ENCODE measurements at regions not wholly inside any gene's neighbourhood (a gene's known extent, or its start where the extent isn't known, plus 50 kb on each side); places are given as distances from the start of the nearest gene placed in this dataset.
A peak's percentile ranks its signal among the peaks of the same experiment; 100 is the strongest.

GRCh38 chr14:82830596-82830995 lies 1296.9 kb upstream of the SEL1L start:
- Histone ChIP-seq H3K4me3 (ENCODE audit: low read length) (no peak overlapping the region), H3K27me3 (replicated peaks; ENCODE audit: control insufficient read depth, insufficient read depth, low read length) (no peaks in the 10 kb centered on the region), H3K9ac (ENCODE audit: low read length) (no peak overlapping the region), H3K9me3 (ENCODE audit: control insufficient read depth, low read length) (no peaks in the 10 kb centered on the region), H3K36me3 (ENCODE audit: control insufficient read depth, insufficient read depth, low read length, severe bottlenecking) (no peaks in the 10 kb centered on the region), H3K4me1 (ENCODE audit: control insufficient read depth, insufficient read depth, low read length) (no peaks in the 10 kb centered on the region)
- no peak for DNase-seq (ENCODE audit: low read depth)

DNA sequence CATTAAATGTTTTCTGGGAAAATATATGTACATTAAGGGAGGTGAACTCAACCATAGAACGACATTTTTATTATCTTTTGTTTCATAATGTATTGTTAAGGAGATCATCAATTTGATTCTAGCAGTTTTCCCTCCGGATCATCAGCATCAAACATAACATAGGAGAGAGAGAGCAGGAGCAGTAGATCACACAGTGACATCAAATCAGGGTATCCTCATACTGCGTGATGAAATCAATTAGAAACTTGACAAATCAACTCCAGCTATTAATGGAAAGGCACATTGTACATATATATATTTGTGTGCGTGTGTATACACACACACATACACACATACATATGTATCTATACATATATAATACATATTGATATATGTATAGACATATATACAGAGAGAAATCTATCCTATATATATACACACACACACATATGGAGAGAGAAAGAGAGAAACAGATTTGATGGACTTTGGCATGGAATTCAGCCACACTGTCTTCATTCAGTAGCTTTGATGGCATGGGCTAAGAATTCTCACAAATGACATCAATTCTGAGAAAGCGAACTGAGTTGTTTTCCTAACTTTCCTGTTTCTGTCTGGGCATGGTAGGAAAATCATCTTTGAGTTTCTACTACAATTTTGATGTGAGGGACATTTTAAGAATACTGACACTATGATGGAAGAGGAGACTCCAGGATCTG lies 1302.8 kb upstream of the SEL1L start:
- Histone ChIP-seq H3K4me3 (ENCODE audit: low read length) (no peak overlapping the region), H3K9ac (ENCODE audit: low read length) (no peak overlapping the region), H3K27me3 (replicated peaks; ENCODE audit: control insufficient read depth, insufficient read depth, low read length) (no peaks in the 10 kb centered on the region), H3K9me3 (ENCODE audit: control insufficient read depth, low read length) (no peaks in the 10 kb centered on the region), H3K4me1 (ENCODE audit: control insufficient read depth, insufficient read depth, low read length) (no peaks in the 10 kb centered on the region), H3K36me3 (ENCODE audit: control insufficient read depth, insufficient read depth, low read length, severe bottlenecking) (no peaks in the 10 kb centered on the region)
- DNase-seq (ENCODE audit: low read depth), result no peak

- Histone ChIP-seq H3K9me3 (ENCODE audit: control insufficient read depth, low read length) (no peaks in the 10 kb centered on the region), H3K27me3 (replicated peaks; ENCODE audit: control insufficient read depth, insufficient read depth, low read length) (no peaks in the 10 kb centered on the region), H3K4me1 (ENCODE audit: control insufficient read depth, insufficient read depth, low read length) (no peaks in the 10 kb centered on the region), H3K36me3 (ENCODE audit: control insufficient read depth, insufficient read depth, low read length, severe bottlenecking) (no peaks in the 10 kb centered on the region), H3K9ac (ENCODE audit: low read length) (no peak overlapping the region), H3K4me3 (ENCODE audit: low read length) (no peak overlapping the region)
- DNase-seq (ENCODE audit: low read depth), result no peak
These were observed 1304.0 kb upstream of the SEL1L start for GRCh38 chr14:82837611-82838140.

GRCh38 chr14:82850576-82850975 lies 1316.9 kb upstream of the SEL1L start:
- no peak for DNase-seq (ENCODE audit: low read depth)

DNA sequence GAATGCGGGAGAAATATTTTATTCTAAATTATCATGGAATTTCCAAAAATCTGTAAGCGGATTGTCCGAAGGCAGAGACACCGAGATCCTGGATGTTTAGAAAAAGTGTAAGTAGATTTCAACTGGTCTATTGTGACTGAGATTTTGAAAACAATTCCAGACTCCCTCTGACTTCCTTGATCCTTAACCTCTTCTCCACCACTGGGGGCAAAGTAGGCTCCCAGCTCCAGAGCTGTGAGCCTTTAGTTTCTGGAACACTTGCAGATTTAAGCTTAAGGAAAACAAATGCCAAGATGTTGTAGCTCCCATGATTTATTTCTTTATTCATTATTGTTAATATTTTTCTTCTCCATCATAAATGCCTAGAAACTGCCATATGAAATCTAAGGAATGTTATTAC lies 1320.5 kb upstream of the SEL1L start:
- no peak for DNase-seq (ENCODE audit: low read depth)
- no peaks in the 10 kb centered on the region for H3K36me3 ChIP-seq (ENCODE audit: control insufficient read depth, insufficient read depth, low read length, severe bottlenecking)
- H3K27me3 ChIP-seq (replicated peaks; ENCODE audit: control insufficient read depth, insufficient read depth, low read length), result no peaks in the 10 kb centered on the region
- H3K4me3 ChIP-seq (ENCODE audit: low read length), result no peak overlapping the region
- no peaks in the 10 kb centered on the region for H3K4me1 ChIP-seq (ENCODE audit: control insufficient read depth, insufficient read depth, low read length)
- no peak overlapping the region for H3K9ac ChIP-seq (ENCODE audit: low read length)
- H3K9me3 ChIP-seq (ENCODE audit: control insufficient read depth, low read length), result no peaks in the 10 kb centered on the region

More at GRCh38 chr14:82850576-82850975, 1316.9 kb upstream of the SEL1L start:
- Histone ChIP-seq H3K4me1 (ENCODE audit: control insufficient read depth, insufficient read depth, low read length) (no peaks in the 10 kb centered on the region), H3K36me3 (ENCODE audit: control insufficient read depth, insufficient read depth, low read length, severe bottlenecking) (no peaks in the 10 kb centered on the region), H3K9ac (ENCODE audit: low read length) (no peak overlapping the region), H3K4me3 (ENCODE audit: low read length) (no peak overlapping the region), H3K27me3 (replicated peaks; ENCODE audit: control insufficient read depth, insufficient read depth, low read length) (no peaks in the 10 kb centered on the region), H3K9me3 (ENCODE audit: control insufficient read depth, low read length) (no peaks in the 10 kb centered on the region)

DNA sequence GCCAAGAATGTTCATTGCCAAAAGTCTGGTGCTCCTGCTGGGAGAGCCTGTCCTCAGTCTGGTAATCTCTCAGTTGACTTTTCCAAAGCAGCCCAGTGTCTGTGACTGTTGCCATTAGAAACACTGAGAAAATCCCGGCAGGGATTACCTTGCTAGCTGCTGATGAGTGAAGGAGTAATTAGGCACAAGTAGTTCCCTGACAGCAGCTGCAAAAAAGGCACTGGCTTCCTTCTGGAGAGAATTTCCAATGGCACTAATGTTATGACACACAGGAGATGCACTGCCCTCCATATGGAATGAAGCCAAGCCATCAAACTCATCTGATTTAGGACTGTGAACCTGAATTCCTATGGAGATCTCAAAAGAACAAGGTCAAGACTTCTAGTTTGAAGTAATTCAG lies 1321.2 kb upstream of the SEL1L start:
- H3K4me3 ChIP-seq (ENCODE audit: low read length), result no peak overlapping the region
- no peaks in the 10 kb centered on the region for H3K36me3 ChIP-seq (ENCODE audit: control insufficient read depth, insufficient read depth, low read length, severe bottlenecking)
- H3K9me3 ChIP-seq (ENCODE audit: control insufficient read depth, low read length), result no peaks in the 10 kb centered on the region
- no peak overlapping the region for H3K9ac ChIP-seq (ENCODE audit: low read length)
- H3K27me3 ChIP-seq (replicated peaks; ENCODE audit: control insufficient read depth, insufficient read depth, low read length), result no peaks in the 10 kb centered on the region
- no peaks in the 10 kb centered on the region for H3K4me1 ChIP-seq (ENCODE audit: control insufficient read depth, insufficient read depth, low read length)
- no peak for DNase-seq (ENCODE audit: low read depth)

DNA sequence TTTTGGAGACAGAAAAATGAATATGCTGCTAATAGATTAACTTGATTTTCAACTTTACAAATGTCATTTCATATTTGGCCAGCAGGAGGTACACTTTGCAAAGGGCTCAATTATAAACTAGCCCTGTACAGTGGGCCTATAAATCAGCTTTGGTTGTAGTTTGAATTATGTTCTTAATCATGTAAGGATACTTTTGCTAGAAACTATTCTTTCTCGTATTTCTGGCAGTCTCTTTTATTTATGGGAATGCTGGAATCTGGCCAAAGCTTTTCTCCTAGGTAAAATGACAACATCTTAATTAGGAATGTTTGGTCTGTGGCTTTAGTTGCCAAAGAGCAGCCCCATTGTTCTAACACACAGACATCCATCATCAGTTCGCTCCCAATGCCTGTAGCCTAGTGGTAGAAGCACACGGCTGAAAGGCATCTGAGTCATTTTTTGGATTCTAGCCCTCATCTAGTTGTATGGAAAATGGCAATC lies 1322.3 kb upstream of the SEL1L start:
- Histone ChIP-seq H3K36me3 (ENCODE audit: control insufficient read depth, insufficient read depth, low read length, severe bottlenecking) (no peaks in the 10 kb centered on the region), H3K27me3 (replicated peaks; ENCODE audit: control insufficient read depth, insufficient read depth, low read length) (no peaks in the 10 kb centered on the region), H3K9me3 (ENCODE audit: control insufficient read depth, low read length) (no peaks in the 10 kb centered on the region), H3K9ac (ENCODE audit: low read length) (no peak overlapping the region), H3K4me3 (ENCODE audit: low read length) (no peak overlapping the region), H3K4me1 (ENCODE audit: control insufficient read depth, insufficient read depth, low read length) (no peaks in the 10 kb centered on the region)
- DNase-seq (ENCODE audit: low read depth), result peak; percentile 4

- Histone ChIP-seq H3K4me1 (ENCODE audit: control insufficient read depth, insufficient read depth, low read length) (no peaks in the 10 kb centered on the region), H3K9me3 (ENCODE audit: control insufficient read depth, low read length) (peaks cover 10% of the 10 kb centered on the region), H3K9ac (ENCODE audit: low read length) (no peak overlapping the region), H3K4me3 (ENCODE audit: low read length) (no peak overlapping the region), H3K27me3 (replicated peaks; ENCODE audit: control insufficient read depth, insufficient read depth, low read length) (no peaks in the 10 kb centered on the region), H3K36me3 (ENCODE audit: control insufficient read depth, insufficient read depth, low read length, severe bottlenecking) (no peaks in the 10 kb centered on the region)
- DNase-seq (ENCODE audit: low read depth), result no peak
These were observed 1327.7 kb upstream of the SEL1L start for GRCh38 chr14:82861313-82861712.

- DNase-seq (ENCODE audit: low read depth), result no peak
- Histone ChIP-seq H3K36me3 (ENCODE audit: control insufficient read depth, insufficient read depth, low read length, severe bottlenecking) (no peaks in the 10 kb centered on the region), H3K9me3 (ENCODE audit: control insufficient read depth, low read length) (no peaks in the 10 kb centered on the region), H3K9ac (ENCODE audit: low read length) (no peak overlapping the region), H3K4me3 (ENCODE audit: low read length) (no peak overlapping the region), H3K4me1 (ENCODE audit: control insufficient read depth, insufficient read depth, low read length) (no peaks in the 10 kb centered on the region), H3K27me3 (replicated peaks; ENCODE audit: control insufficient read depth, insufficient read depth, low read length) (no peaks in the 10 kb centered on the region)
These were observed 1338.8 kb upstream of the SEL1L start for GRCh38 chr14:82872494-82872893.

DNA sequence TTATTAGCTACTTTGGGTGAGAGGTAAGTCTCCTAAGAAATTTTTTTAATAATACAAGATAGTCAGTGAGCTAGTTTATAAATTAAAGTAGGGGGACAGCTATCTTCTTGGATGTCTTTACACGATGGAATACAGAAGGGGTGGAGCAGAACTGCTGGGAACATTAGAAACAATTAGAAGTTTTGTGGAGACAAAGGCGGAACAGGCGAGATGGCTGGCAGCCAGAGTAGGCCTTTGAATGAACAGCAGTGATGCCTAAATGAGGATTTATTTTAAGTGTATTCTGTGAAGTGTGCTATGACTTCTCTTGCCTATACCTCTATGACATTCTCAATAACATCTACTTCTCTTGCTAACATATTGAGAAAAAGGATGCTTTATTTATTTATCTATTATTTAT lies 1345.3 kb upstream of the SEL1L start:
- no peak overlapping the region for H3K9ac ChIP-seq (ENCODE audit: low read length)
- H3K36me3 ChIP-seq (ENCODE audit: control insufficient read depth, insufficient read depth, low read length, severe bottlenecking), result no peaks in the 10 kb centered on the region
- DNase-seq (ENCODE audit: low read depth), result no peak
- no peaks in the 10 kb centered on the region for H3K4me1 ChIP-seq (ENCODE audit: control insufficient read depth, insufficient read depth, low read length)
- no peak overlapping the region for H3K4me3 ChIP-seq (ENCODE audit: low read length)
- H3K27me3 ChIP-seq (replicated peaks; ENCODE audit: control insufficient read depth, insufficient read depth, low read length), result no peaks in the 10 kb centered on the region
- peaks cover 3% of the 10 kb centered on the region for H3K9me3 ChIP-seq (ENCODE audit: control insufficient read depth, low read length)

- Histone ChIP-seq H3K4me3 (ENCODE audit: low read length) (no peak overlapping the region), H3K9me3 (ENCODE audit: control insufficient read depth, low read length) (peaks cover 3% of the 10 kb centered on the region), H3K9ac (ENCODE audit: low read length) (no peak overlapping the region), H3K36me3 (ENCODE audit: control insufficient read depth, insufficient read depth, low read length, severe bottlenecking) (no peaks in the 10 kb centered on the region), H3K4me1 (ENCODE audit: control insufficient read depth, insufficient read depth, low read length) (no peaks in the 10 kb centered on the region), H3K27me3 (replicated peaks; ENCODE audit: control insufficient read depth, insufficient read depth, low read length) (no peaks in the 10 kb centered on the region)
- no peak for DNase-seq (ENCODE audit: low read depth)
These were observed 1346.4 kb upstream of the SEL1L start for GRCh38 chr14:82879949-82880535.

Measured in adipocyte (in vitro differentiated cells).